ENCODE measurements at regions not wholly inside any gene's neighbourhood (a gene's known extent, or its start where the extent isn't known, plus 50 kb on each side); places are given as distances from the start of the nearest gene placed in this dataset.

- Mint-ChIP-seq H3K27me3 (ENCODE audit: insufficient read depth, unreplicated experiment) (no peaks in the 10 kb centered on the region), H3K4me3 (ENCODE audit: unreplicated experiment) (peak overlapping the region; percentile 34), H3K9me3 (ENCODE audit: unreplicated experiment) (peaks cover 12% of the 10 kb centered on the region), H3K4me1 (ENCODE audit: low read depth, unreplicated experiment) (peaks cover 42% of the 10 kb centered on the region), H3K27ac (ENCODE audit: unreplicated experiment) (peak overlapping the region; percentile 86), H3K36me3 (ENCODE audit: insufficient read depth, unreplicated experiment) (peaks cover 10% of the 10 kb centered on the region)
- no peak overlapping the region for H3K4me3 ChIP-seq (ENCODE audit: low read depth, low read length)
- H3K9me3 ChIP-seq, result no peaks in the 10 kb centered on the region
- ChIA-PET CTCF (interaction anchor here (1.3 kb wide), 1 partner anchor 45 kb away, joined by 3 read pairs; no protein-coding TSS in a partner anchor), POLR2A (interaction anchor here (1.1 to 1.7 kb wide), 2 partner anchors 21 to 187 kb away, joined by 3 to 5 read pairs; partner anchors contain the start of gene THBS1)
- intact Hi-C loops (cut with micrococcal nuclease; ENCODE audit: unreplicated experiment), result no loop called here
- no peaks in the 10 kb centered on the region for H3K27me3 ChIP-seq (replicated peaks; ENCODE audit: control insufficient read depth, insufficient read depth, low read length)
- H3K4me1 ChIP-seq, result peaks cover 35% of the 10 kb centered on the region
- no peaks in the 10 kb centered on the region; the same call in 1 of the 2 replicates for H3K36me3 ChIP-seq (ENCODE audit: control insufficient read depth, insufficient read depth, low read length)
- no peak for TF ChIP-seq CTCF (IDR thresholded peaks at IDR 0.05; ENCODE audit: insufficient read depth in 1 of 2, low read depth in 1 of 2, low read length in 1 of 2, severe bottlenecking in 1 of 2, unreplicated experiment in 1 of 2)
- DNase-seq, result peak; percentile 42 to 66
- no TSS peak for BruUV-seq (replicated peaks)
Observed at GRCh38 chr15:39393575-39394335, 187.1 kb upstream of the THBS1 start.

- H3K27me3 Mint-ChIP-seq (ENCODE audit: insufficient read depth, unreplicated experiment), result no peaks in the 10 kb centered on the region
- TF ChIP-seq CTCF (IDR thresholded peaks at IDR 0.05; ENCODE audit: insufficient read depth in 1 of 2, low read depth in 1 of 2, low read length in 1 of 2, severe bottlenecking in 1 of 2, unreplicated experiment in 1 of 2), result no peak
- Histone ChIP-seq H3K36me3 (ENCODE audit: control insufficient read depth, insufficient read depth, low read length) (no peaks in the 10 kb centered on the region; the same call in 1 of the 2 replicates), H3K4me1 (peaks cover 37% of the 10 kb centered on the region), H3K27me3 (replicated peaks; ENCODE audit: control insufficient read depth, insufficient read depth, low read length) (no peaks in the 10 kb centered on the region), H3K4me3 (ENCODE audit: low read depth, low read length) (no peak overlapping the region), H3K9me3 (no peaks in the 10 kb centered on the region)
- CTCF ChIA-PET, result interaction anchor here (1.3 kb wide), 1 partner anchor 44 kb away, joined by 3 read pairs; no protein-coding TSS in a partner anchor
- peak overlapping the region; percentile 86 for H3K27ac Mint-ChIP-seq (ENCODE audit: unreplicated experiment)
- BruUV-seq (replicated peaks), result no TSS peak
- H3K36me3 Mint-ChIP-seq (ENCODE audit: insufficient read depth, unreplicated experiment), result peaks cover 10% of the 10 kb centered on the region
- peaks cover 12% of the 10 kb centered on the region for H3K9me3 Mint-ChIP-seq (ENCODE audit: unreplicated experiment)
- no peak overlapping the region for H3K4me3 Mint-ChIP-seq (ENCODE audit: unreplicated experiment)
- peaks cover 41% of the 10 kb centered on the region for H3K4me1 Mint-ChIP-seq (ENCODE audit: low read depth, unreplicated experiment)
- intact Hi-C loops (cut with micrococcal nuclease; ENCODE audit: unreplicated experiment), result no loop called here
- POLR2A ChIA-PET, result interaction anchor here (1.1 to 1.7 kb wide), 2 partner anchors 20 to 186 kb away, joined by 3 to 5 read pairs; partner anchors contain the start of gene THBS1
- DNase-seq, result no peak
Observed at GRCh38 chr15:39394496-39394895, 186.4 kb upstream of the THBS1 start.

- Mint-ChIP-seq H3K4me3 (ENCODE audit: unreplicated experiment) (no peak overlapping the region), H3K4me1 (ENCODE audit: low read depth, unreplicated experiment) (peaks cover 34% of the 10 kb centered on the region), H3K27me3 (ENCODE audit: insufficient read depth, unreplicated experiment) (no peaks in the 10 kb centered on the region), H3K9me3 (ENCODE audit: unreplicated experiment) (peaks cover 12% of the 10 kb centered on the region), H3K36me3 (ENCODE audit: insufficient read depth, unreplicated experiment) (peaks cover 10% of the 10 kb centered on the region), H3K27ac (ENCODE audit: unreplicated experiment) (no peak overlapping the region)
- ChIA-PET POLR2A (no interaction called here), CTCF (no interaction called here)
- Histone ChIP-seq H3K4me1 (peaks cover 33% of the 10 kb centered on the region), H3K36me3 (ENCODE audit: control insufficient read depth, insufficient read depth, low read length) (no peaks in the 10 kb centered on the region; the same call in 1 of the 2 replicates), H3K4me3 (ENCODE audit: low read depth, low read length) (no peak overlapping the region), H3K9me3 (no peaks in the 10 kb centered on the region), H3K27me3 (replicated peaks; ENCODE audit: control insufficient read depth, insufficient read depth, low read length) (no peaks in the 10 kb centered on the region)
- no TSS peak for BruUV-seq (replicated peaks)
- no peak for DNase-seq
- intact Hi-C loops (cut with micrococcal nuclease; ENCODE audit: unreplicated experiment), result no loop called here
- TF ChIP-seq CTCF (IDR thresholded peaks at IDR 0.05; ENCODE audit: insufficient read depth in 1 of 2, low read depth in 1 of 2, low read length in 1 of 2, severe bottlenecking in 1 of 2, unreplicated experiment in 1 of 2), result no peak
Observed at GRCh38 chr15:39396979-39397615, 183.8 kb upstream of the THBS1 start.

Data from Caco-2 (cell line).